Spleen (tissue), 11 donors: ENCODE measurements at regions not wholly inside any gene's neighbourhood (a gene's known extent, or its start where the extent isn't known, plus 50 kb on each side); places are given as distances from the start of the nearest gene placed in this dataset.

Source experiments
- DNase-seq: peaks from one replicate; pipeline ENCODE4 v3.0.0-alpha.2; 2020
- H3K27ac ChIP-seq, 8 donors: fragments of 200-600 bp; sonication (generic) in 7 of 8; 1 replicate in 4 of 8; 2 replicates in 4 of 8; pipeline versions ENCODE4 v1.5.0 to v1.8.0; 2016 to 2021; ENCODE audit warnings: inconsistent platforms in 4 of 8, mild to moderate bottlenecking in 4 of 8, moderate library complexity in 1 of 8
- H3K27me3 ChIP-seq, 7 donors: fragments of 200-600 bp; sonication (generic) in 6 of 7; replicated peaks in 1 of 7; 1 replicate in 4 of 7; 2 replicates in 3 of 7; pipeline versions ENCODE4 v1.5.0 to v1.8.0; 2016 to 2021; ENCODE audit warnings: inconsistent platforms in 3 of 7, mild to moderate bottlenecking in 1 of 7
- H3K36me3 ChIP-seq, 6 donors: fragments of 200-600 bp; sonication (generic) in 5 of 6; 1 replicate in 4 of 6; 2 replicates in 2 of 6; pipeline versions ENCODE4 v1.5.0 to v1.8.0; 2016 to 2021; ENCODE audit warnings: inconsistent platforms in 2 of 6
- H3K4me1 ChIP-seq, 6 donors: fragments of 200-600 bp; sonication (generic) in 5 of 6; 1 replicate in 3 of 6; 2 replicates in 3 of 6; pipeline versions ENCODE4 v1.5.0 to v1.8.0; 2016 to 2021; ENCODE audit warnings: inconsistent platforms in 3 of 6
- H3K4me3 ChIP-seq, 8 donors: fragments of 200-600 bp; sonication (generic) in 7 of 8; 1 replicate in 4 of 8; 2 replicates in 4 of 8; pipeline versions ENCODE4 v1.5.0 to v1.8.0; 2016 to 2021; ENCODE audit warnings: inconsistent platforms in 4 of 8, mild to moderate bottlenecking in 4 of 8, moderate library complexity in 2 of 8
- H3K9me3 ChIP-seq, 8 donors: fragments of 200-600 bp; sonication (generic) in 7 of 8; 1 replicate in 4 of 8; 2 replicates in 4 of 8; pipeline versions ENCODE4 v1.5.0 to v1.8.0; 2016 to 2021; ENCODE audit warnings: inconsistent platforms in 4 of 8
- CTCF ChIP-seq, 11 experiments: fragments of 200-600 bp in 7 of 11; fragments of 450-650 bp in 4 of 11; sonication (generic) in 4 of 11; IDR thresholded peaks in 8 of 11; conservative IDR thresholded peaks in 3 of 11; 1 replicate in 7 of 11; 2 replicates in 4 of 11; pipeline versions ENCODE4 v1.4.0 to v1.8.0; 2016 to 2021; ENCODE audit warnings: antibody characterized with exemption in 11 of 11, inconsistent platforms in 4 of 11, mild to moderate bottlenecking in 1 of 11
- POLR2A ChIP-seq, 3 donors: fragments of 450-650 bp; IDR thresholded peaks; one replicate each; pipeline ENCODE4 v1.5.1; 2017; ENCODE audit warnings: antibody characterized with exemption in 3 of 3, mild to moderate bottlenecking in 1 of 3
- POLR2AphosphoS5 ChIP-seq, 3 donors: sonication (generic); formaldehyde crosslinking; IDR thresholded peaks; one replicate each; pipeline ENCODE4 v1.5.1; 2017; ENCODE audit warnings: antibody characterized with exemption in 3 of 3
- WGBS, 5 donors: extraction: QIAGEN DNeasy Blood & Tissue Kit in 3 of 5; methylation state at CpG; one replicate each; pipeline versions ENCODE4 v1.1.5 to v1.1.7; 2013 to 2018; 5-methylcytosine and 5-hydroxymethylcytosine counted together
- intact Hi-C: fragments of 100-400 bp; cut with DNase I; formaldehyde crosslinking; loops from one replicate; pipeline ENCODE4 v1.15.0; 2023; ENCODE audit warnings: low total_unique reads
- donor health status: healthy with polysubstance abuse.
- donor health status: DM: no; HTN: no; CAD: no; lungs with moderate emphysema.
- donor health status: DM: no; HTN: no; CAD: no.
- donor health status: Bipolar disorder and iron deficiency.
- donor health status: healthy.
- donor health status: DM: no; HTN: no; CAD: no.
- donor health status: DM: yes; HTN: yes; CAD: no.

- intact Hi-C loops = no loop called here
- Histone ChIP-seq H3K4me3 (no peak overlapping the region), H3K27me3 (no peaks in the 10 kb centered on the region)
These were observed 72.9 kb downstream of the SLC10A2 start for GRCh38 chr13:102993348-102993747.

GRCh38 chr13:102984210-102984609 lies 82.0 kb downstream of the SLC10A2 start:
- Histone ChIP-seq H3K27me3 (no peaks in the 10 kb centered on the region), H3K36me3 (no peaks in the 10 kb centered on the region), H3K27ac (no peak overlapping the region), H3K9me3 (peaks cover 0 to 38% (median 30%) of the 10 kb centered on the region in 8 donors), H3K4me3 (no peak overlapping the region), H3K4me1 (no peaks in the 10 kb centered on the region)
- TF ChIP-seq POLR2A (IDR thresholded peaks at IDR 0.05) = no peak
- no peak for TF ChIP-seq POLR2AphosphoS5 (IDR thresholded peaks at IDR 0.05)
- TF ChIP-seq CTCF (IDR thresholded peaks at IDR 0.05 in 8 of 11, conservative IDR thresholded peaks at IDR 0.05 in 3 of 11) = no peak
- intact Hi-C loops = no loop called here
- WGBS, 5 donors = 80 to 90% (median 85%) methylated on average over 5 of the region's 5 CpGs
- no peak for DNase-seq

More at GRCh38 chr13:102993348-102993747, 72.9 kb downstream of the SLC10A2 start:
- peaks cover 0 to 35% (median 24%) of the 10 kb centered on the region in 8 donors for H3K9me3 ChIP-seq
- H3K27ac ChIP-seq = no peak overlapping the region
- no peak for TF ChIP-seq POLR2AphosphoS5 (IDR thresholded peaks at IDR 0.05)
- no peak for TF ChIP-seq CTCF (IDR thresholded peaks at IDR 0.05 in 8 of 11, conservative IDR thresholded peaks at IDR 0.05 in 3 of 11)
- TF ChIP-seq POLR2A (IDR thresholded peaks at IDR 0.05) = no peak
- H3K36me3 ChIP-seq = no peaks in the 10 kb centered on the region
- 75 to 85% (median 82%) methylated on average over 2 of the region's 2 CpGs for WGBS, 5 donors
- DNase-seq = no peak
- H3K4me1 ChIP-seq = no peaks in the 10 kb centered on the region

- no peak for TF ChIP-seq CTCF (IDR thresholded peaks at IDR 0.05 in 8 of 11, conservative IDR thresholded peaks at IDR 0.05 in 3 of 11)
- no peak for TF ChIP-seq POLR2AphosphoS5 (IDR thresholded peaks at IDR 0.05)
- no peak for TF ChIP-seq POLR2A (IDR thresholded peaks at IDR 0.05)
- WGBS, 5 donors = 61 to 71% (median 64%) methylated on average over 3 of the region's 3 CpGs
- Histone ChIP-seq H3K9me3 (peaks cover 0 to 33% (median 25%) of the 10 kb centered on the region in 8 donors), H3K27me3 (no peaks in the 10 kb centered on the region), H3K36me3 (no peaks in the 10 kb centered on the region), H3K4me1 (no peaks in the 10 kb centered on the region), H3K4me3 (no peak overlapping the region), H3K27ac (no peak overlapping the region)
- no peak for DNase-seq
- intact Hi-C loops = no loop called here
These were observed 82.7 kb downstream of the SLC10A2 start for GRCh38 chr13:102983496-102983895.

GRCh38 chr13:102980331-102980982 lies 85.8 kb downstream of the SLC10A2 start:
- TF ChIP-seq POLR2A (IDR thresholded peaks at IDR 0.05) (no peak), CTCF (IDR thresholded peaks at IDR 0.05 in 8 of 11, conservative IDR thresholded peaks at IDR 0.05 in 3 of 11) (no peak), POLR2AphosphoS5 (IDR thresholded peaks at IDR 0.05) (no peak)
- H3K36me3 ChIP-seq = no peaks in the 10 kb centered on the region
- no peak overlapping the region for H3K27ac ChIP-seq
- intact Hi-C loops = no loop called here
- no peak for DNase-seq
- no peaks in the 10 kb centered on the region for H3K27me3 ChIP-seq
- H3K9me3 ChIP-seq = peaks cover 0 to 3% (median 0%) of the 10 kb centered on the region in 8 donors
- WGBS, 5 donors = 87 to 92% (median 89%) methylated on average over 7 of the region's 7 CpGs
- H3K4me3 ChIP-seq = no peak overlapping the region
- H3K4me1 ChIP-seq = no peaks in the 10 kb centered on the region
